NCI-H345 treated with DMSO at 0.1 percent for 48 hours (cell line): ENCODE measurements at regions not wholly inside any gene's neighbourhood (a gene's known extent, or its start where the extent isn't known, plus 50 kb on each side); places are given as distances from the start of the nearest gene placed in this dataset.
"Not testable (repeated sequence)": the region's sequence is repeated elsewhere in the genome, so short reads cannot be mapped to it uniquely, and the experiment has no call there.

Experiments used
- DNase-seq: peaks from one replicate; lab custom pipeline; 2025; ENCODE audit not compliant: unreplicated experiment; lab: John Stamatoyannopoulos, UW

- DNase-seq = no peak
These were observed 66.6 kb upstream of the ADAMTS5 start for GRCh38 chr21:27033471-27033870.

GRCh38 chr21:27026501-27026900 is 59.6 kb upstream of the ADAMTS5 start:
- no peak for DNase-seq

GRCh38 chr21:27025708-27026107 is 58.8 kb upstream of the ADAMTS5 start:
- not testable (repeated sequence) for DNase-seq

- DNase-seq = no peak
These were observed 58.1 kb upstream of the ADAMTS5 start for GRCh38 chr21:27024971-27025370.

GRCh38 chr21:27024301-27024700 is 57.4 kb upstream of the ADAMTS5 start:
- DNase-seq = no peak

GRCh38 chr21:27023186-27023585 is 56.3 kb upstream of the ADAMTS5 start:
- no peak for DNase-seq

GRCh38 chr21:27021801-27022200 is 54.9 kb upstream of the ADAMTS5 start:
- no peak for DNase-seq

GRCh38 chr21:27021046-27021445 is 54.2 kb upstream of the ADAMTS5 start:
- DNase-seq = no peak

- DNase-seq = no peak
These were observed 50.4 kb upstream of the ADAMTS5 start for GRCh38 chr21:27017246-27017645.
